MG63 (cell line): ENCODE measurements at regions not wholly inside any gene's neighbourhood (a gene's known extent, or its start where the extent isn't known, plus 50 kb on each side); places are given as distances from the start of the nearest gene placed in this dataset.

Experiments
- DNase-seq: peaks from one replicate; pipeline ENCODE4 v3.0.0-alpha.2; 2020
- H3K27me3 ChIP-seq: fragments of 250-450 bp; sonication (Bioruptor Pico); 2 replicates; pipeline ENCODE4 v1.5.1; 2020; ENCODE audit warnings: mild to moderate bottlenecking, moderate library complexity
- H3K36me3 ChIP-seq: fragments of 250-450 bp; sonication (Bioruptor Pico); 2 replicates; pipeline ENCODE4 v1.5.1; 2020; ENCODE audit warnings: mild to moderate bottlenecking, moderate library complexity
- H3K4me3 ChIP-seq: fragments of 250-450 bp; sonication (Bioruptor Pico); 2 replicates; pipeline ENCODE4 v1.5.1; 2020; ENCODE audit warnings: mild to moderate bottlenecking, moderate library complexity
- H3K9me3 ChIP-seq: fragments of 250-450 bp; sonication (Bioruptor Pico); 2 replicates; pipeline ENCODE4 v1.5.1; 2020; ENCODE audit warnings: mild to moderate bottlenecking, moderate library complexity

DNA sequence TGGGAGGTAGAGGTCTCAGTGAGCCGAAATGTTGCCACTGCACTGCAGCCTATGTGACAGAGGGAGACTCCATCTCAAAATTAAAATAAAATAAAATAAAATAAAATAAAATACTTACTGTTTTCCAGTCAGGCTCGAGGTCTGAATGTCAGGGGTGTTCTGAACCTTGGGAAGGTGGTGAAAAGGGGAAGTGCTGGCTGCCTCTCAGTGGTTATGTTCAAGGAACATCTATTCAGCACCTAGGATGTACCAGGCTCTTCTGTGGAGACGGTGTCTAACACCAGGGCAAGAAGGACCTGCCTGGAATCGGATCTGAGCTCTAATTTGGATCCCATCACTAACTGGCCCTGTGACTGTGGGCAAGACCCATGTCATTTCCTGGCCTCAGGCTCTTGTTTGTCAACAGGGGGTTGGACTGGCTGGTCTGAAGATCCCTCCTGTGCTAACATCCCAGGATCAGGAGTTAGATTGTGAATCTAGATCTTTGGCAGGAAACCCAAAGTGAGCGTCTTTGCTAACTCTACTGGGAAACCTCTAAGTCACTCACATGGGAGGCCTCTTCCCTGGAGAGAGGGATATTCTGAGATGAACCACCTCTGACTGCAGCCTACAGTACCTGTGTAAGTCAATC is 63.4 kb upstream of the SIRPG start:
- Histone ChIP-seq H3K27me3 (no peaks in the 10 kb centered on the region), H3K4me3 (no peak overlapping the region), H3K9me3 (no peaks in the 10 kb centered on the region), H3K36me3 (no peaks in the 10 kb centered on the region)
- DNase-seq, result no peak

DNA sequence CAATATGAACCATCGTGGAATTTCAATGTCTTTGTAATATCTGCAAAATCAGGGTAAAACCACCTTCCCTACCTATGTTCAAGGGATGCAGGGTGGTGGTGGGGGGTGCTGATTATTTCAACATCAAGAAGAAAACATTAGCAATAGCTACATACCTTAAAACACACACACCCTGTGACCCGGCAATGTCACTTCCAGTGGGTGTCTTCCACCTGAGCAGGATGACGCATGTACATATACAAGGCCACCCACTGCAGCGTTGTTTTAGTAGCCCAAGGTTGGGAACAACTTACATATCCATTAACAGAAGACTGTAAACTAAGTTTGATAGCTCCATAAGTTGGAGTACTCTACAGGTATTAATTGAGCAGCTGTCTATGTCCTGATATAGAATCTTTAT is 62.6 kb upstream of the SIRPG start:
- no peak for DNase-seq
- Histone ChIP-seq H3K36me3 (no peaks in the 10 kb centered on the region), H3K27me3 (no peaks in the 10 kb centered on the region), H3K4me3 (no peak overlapping the region), H3K9me3 (no peaks in the 10 kb centered on the region)

DNA sequence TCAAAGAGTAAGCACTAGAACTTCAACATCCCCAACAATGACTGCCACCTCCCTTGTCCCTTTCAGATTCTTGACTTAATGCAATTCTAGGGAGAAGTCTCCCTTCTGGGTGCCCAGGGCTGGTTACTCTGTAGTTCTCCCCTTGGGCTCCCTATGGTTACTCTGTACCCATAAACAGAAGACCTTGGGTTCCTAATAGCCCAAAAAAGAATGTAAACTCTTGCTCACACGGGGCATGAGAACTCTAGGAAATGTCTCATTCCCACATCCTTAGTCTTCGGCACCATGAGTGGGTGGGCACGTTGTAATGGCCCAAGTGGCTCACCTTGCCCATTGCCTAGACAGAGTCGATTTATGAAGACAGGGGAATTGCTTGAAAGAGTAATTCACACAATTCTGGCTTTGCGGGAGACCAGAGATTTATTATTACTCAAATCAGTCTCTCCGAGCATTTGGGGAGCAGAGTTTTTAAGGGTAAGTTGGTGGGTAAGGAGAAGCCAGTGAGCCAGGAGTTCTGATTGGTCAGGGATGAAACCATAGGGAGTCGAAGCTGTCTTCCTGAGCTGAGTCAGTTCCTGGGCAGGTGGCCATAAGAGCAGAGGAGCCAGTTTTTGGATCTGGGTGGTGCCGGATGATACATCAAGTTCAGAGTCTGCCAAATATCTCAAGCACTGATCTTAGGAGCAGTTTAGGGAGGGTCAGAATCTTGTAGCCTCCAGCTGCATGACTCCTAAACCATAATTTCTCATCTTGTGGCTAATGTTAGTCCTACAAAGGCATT is 61.2 kb upstream of the SIRPG start:
- no peaks in the 10 kb centered on the region for H3K27me3 ChIP-seq
- DNase-seq, result peak; percentile 96
- no peak overlapping the region for H3K4me3 ChIP-seq
- H3K36me3 ChIP-seq, result no peaks in the 10 kb centered on the region
- no peaks in the 10 kb centered on the region for H3K9me3 ChIP-seq

DNA sequence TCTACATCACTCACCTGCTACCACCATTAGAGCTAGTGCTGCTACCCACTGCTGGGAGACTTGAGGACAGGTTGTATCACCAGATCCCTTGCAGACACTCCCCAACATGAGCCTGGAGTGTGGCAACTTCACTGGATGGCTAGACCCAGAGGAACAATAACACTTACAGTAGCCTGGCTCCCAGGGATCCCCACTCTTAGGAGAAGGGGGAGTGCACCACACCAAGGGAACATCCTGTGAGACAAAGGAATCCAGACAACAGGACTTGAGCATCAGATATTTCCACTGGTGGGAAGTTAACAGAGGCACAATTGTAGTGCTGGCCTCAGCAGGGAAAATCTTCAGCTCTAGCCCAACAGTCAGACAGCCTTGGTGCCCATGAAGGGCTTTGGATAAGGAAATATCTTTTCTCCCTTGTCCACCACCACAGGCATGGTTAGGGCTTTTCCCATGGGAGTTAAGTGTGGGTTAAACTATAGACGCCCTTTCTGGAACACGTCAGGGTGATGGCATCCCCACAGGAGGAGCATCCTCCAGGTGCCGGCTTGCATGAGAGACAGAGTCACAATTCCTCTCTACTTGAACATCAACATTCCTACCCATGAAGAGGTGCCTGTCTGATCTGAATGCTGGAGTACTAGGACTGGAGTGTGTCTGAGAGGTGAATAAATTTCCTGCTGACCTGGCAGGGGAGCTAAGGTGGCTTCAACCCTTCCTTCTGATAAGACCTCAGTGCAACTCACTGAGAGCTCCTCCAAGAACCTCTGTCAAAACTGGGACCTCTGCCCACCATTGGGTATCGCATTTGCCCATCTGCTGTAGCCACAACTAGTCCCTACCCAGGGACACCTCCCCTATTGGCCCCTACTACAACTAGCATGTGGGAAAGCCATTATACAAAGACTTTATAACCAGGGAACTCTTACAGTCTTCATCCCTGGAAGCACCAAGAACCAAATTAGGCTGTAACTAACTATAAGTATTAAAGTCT is 55.4 kb upstream of the SIRPG start:
- H3K9me3 ChIP-seq, result no peaks in the 10 kb centered on the region
- no peaks in the 10 kb centered on the region for H3K36me3 ChIP-seq
- no peak overlapping the region for H3K4me3 ChIP-seq
- DNase-seq, result no peak
- H3K27me3 ChIP-seq, result no peaks in the 10 kb centered on the region

DNA sequence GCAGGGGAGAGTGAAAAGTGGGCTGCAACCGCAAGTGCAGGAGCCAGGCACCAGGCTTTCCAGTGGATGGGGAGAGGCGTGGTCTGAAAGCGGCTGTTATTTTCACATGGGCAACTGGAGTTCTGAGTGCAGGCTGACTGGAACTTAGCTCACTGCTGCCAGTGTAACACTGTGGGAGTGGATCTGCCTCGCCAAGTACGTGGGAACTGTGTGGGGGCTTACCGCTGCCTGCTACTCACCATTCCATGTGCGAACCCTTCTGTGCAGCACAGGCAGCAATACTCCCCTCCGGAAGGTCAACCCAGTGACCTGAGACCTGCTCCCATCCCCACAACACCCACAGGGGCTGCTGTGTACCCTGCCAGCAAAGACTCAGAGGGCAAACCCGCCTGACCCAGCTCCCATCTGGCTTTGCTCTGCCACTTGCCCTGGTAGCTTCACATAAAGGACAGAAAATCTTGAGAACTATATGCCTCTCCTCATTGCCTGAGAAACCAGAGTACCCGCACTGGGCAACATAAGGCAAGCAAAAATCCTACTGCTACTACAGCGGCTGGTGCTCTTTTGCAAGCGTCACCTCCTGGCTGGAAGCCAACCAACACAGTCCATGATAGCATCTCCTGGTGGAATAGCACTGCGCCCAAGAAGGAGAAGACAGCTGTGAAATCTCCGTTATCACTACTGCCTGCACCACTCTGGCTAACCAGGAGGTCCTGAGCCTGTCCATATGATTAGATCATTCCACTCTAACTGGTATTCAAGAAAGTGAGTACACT is 54.4 kb upstream of the SIRPG start:
- no peak overlapping the region for H3K4me3 ChIP-seq
- H3K36me3 ChIP-seq, result no peaks in the 10 kb centered on the region
- H3K9me3 ChIP-seq, result no peaks in the 10 kb centered on the region
- no peak for DNase-seq
- no peaks in the 10 kb centered on the region for H3K27me3 ChIP-seq

DNA sequence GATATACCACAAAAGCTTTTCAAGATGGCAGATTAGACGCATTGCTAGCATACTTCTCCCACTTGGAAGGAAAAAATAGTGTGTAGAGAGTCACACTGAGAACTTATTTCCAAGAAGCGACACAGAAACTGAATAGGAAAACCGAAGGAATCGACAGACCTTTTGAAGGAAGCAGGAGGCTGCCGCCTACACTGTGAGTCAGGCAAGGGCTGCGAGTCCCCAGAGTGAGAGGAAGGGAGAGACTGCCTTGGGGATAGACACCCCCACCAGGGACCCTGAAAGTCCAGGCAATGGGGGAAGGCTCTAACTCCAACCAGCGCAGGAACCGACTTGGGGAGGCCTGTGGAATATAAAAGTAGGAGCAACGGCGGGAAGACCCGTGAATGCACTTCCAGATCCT is 53.7 kb upstream of the SIRPG start:
- no peak for DNase-seq
- Histone ChIP-seq H3K27me3 (no peaks in the 10 kb centered on the region), H3K9me3 (no peaks in the 10 kb centered on the region), H3K4me3 (no peak overlapping the region), H3K36me3 (no peaks in the 10 kb centered on the region)

DNA sequence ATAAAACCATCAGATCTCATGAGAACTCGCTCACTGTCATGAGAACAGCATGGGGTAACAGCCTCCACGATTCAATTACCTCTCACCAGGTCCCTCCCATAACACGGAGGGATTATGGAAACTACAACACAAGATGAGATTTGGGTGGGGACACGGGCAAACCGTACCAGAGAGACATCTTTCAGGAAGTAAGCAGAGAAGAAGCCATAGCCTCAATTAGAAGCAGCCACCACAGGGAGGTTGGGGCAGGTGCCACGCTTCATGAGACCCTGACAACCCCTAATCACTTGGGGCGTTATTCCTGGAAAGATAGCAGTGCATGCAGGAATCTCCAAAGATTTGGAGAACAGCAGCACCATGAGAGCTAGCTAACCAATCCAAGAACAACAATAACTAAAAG is 52.9 kb upstream of the SIRPG start:
- H3K27me3 ChIP-seq, result no peaks in the 10 kb centered on the region
- no peaks in the 10 kb centered on the region for H3K36me3 ChIP-seq
- no peak for DNase-seq
- no peaks in the 10 kb centered on the region for H3K9me3 ChIP-seq
- H3K4me3 ChIP-seq, result no peak overlapping the region

DNA sequence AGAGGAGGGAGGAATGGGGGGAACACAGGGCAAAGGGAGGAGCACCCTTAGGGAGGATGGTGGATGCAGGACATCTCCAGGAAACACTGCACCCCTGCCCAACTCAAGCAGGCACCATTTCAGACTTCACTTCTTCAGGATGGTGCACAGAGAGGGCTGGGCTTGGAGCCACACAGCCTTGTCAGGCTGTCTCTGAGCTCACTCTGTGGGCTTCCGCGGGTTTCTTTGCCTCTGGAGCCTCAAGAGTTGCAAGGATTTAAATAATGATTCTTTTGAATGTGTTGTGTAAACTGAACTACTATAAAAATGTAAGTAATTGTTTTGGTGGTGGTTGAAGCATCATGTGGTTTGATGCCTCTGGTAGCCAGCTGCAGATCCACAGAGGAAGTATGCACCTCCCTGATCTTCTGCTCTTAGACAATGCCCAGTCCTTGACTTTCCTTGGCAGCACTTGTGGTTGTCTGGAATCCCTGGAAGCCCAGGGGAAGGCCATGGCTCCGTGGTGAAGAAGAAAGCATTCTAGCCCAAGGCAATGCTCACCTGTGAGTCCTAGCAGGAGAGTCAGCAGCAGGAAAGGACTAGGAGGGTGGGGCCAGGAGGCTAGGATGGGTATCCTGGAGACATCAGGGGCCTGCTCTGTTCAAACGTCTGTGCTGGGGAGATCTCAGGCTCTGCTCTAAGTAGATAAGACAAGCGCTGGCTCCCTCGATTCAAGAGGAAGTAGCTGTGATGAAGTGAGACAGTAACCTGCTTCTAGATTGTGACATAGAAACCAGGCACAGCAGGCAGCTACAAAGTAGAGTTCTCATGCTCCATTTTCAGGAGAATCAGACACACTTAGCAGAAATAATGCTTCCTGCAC is 50.2 kb upstream of the SIRPG start:
- no peaks in the 10 kb centered on the region for H3K36me3 ChIP-seq

More for the DNA sequence above, 50.2 kb upstream of the SIRPG start:
- Histone ChIP-seq H3K27me3 (no peaks in the 10 kb centered on the region), H3K4me3 (no peak overlapping the region), H3K9me3 (no peaks in the 10 kb centered on the region)
- DNase-seq, result no peak
